Fibroblast of villous mesenchyme (primary cell): ENCODE measurements at regions not wholly inside any gene's neighbourhood (a gene's known extent, or its start where the extent isn't known, plus 50 kb on each side); places are given as distances from the start of the nearest gene placed in this dataset.

ENCODE experiments used
- DNase-seq: peaks from one replicate; pipeline ENCODE4 v3.0.0-alpha.2; 2010; ENCODE audit warnings: low read depth
- H3K4me3 ChIP-seq: 2 replicates; pipeline ENCODE4 v1.5.1; 2011; ENCODE audit warnings: low read depth, mild to moderate bottlenecking, low read length
- CTCF ChIP-seq: IDR thresholded peaks from 2 replicates; pipeline ENCODE4 v1.5.1; 2012; ENCODE audit warnings: low read depth, mild to moderate bottlenecking, low read length; ENCODE audit not compliant: insufficient read depth

- no peak for DNase-seq
- H3K4me3 ChIP-seq = no peak overlapping the region
- TF ChIP-seq CTCF = no peak
These were observed 221.3 kb upstream of the UBE2E2 start for GRCh38 chr3:22981861-22982260.

- TF ChIP-seq CTCF = no peak
- no peak overlapping the region for H3K4me3 ChIP-seq
- DNase-seq = no peak
These were observed 220.0 kb upstream of the UBE2E2 start for GRCh38 chr3:22982981-22983587.

- no peak overlapping the region for H3K4me3 ChIP-seq
- no peak for TF ChIP-seq CTCF
- DNase-seq = no peak
These were observed 216.2 kb upstream of the UBE2E2 start for GRCh38 chr3:22986958-22987357.

GRCh38 chr3:22988566-22988965 lies 214.6 kb upstream of the UBE2E2 start:
- no peak overlapping the region for H3K4me3 ChIP-seq
- no peak for DNase-seq
- no peak for TF ChIP-seq CTCF

- H3K4me3 ChIP-seq = no peak overlapping the region
- DNase-seq = no peak
- no peak for TF ChIP-seq CTCF
These were observed 213.4 kb upstream of the UBE2E2 start for GRCh38 chr3:22989716-22990115.

GRCh38 chr3:22990291-22991200 lies 212.6 kb upstream of the UBE2E2 start:
- H3K4me3 ChIP-seq = no peak overlapping the region
- TF ChIP-seq CTCF = no peak

More at GRCh38 chr3:22990291-22991200, 212.6 kb upstream of the UBE2E2 start:
- DNase-seq = no peak
